A673 (cell line): ENCODE measurements at regions not wholly inside any gene's neighbourhood (a gene's known extent, or its start where the extent isn't known, plus 50 kb on each side); places are given as distances from the start of the nearest gene placed in this dataset.

Source experiments
- BruUV-seq: library from RNA; stranded (reverse); fragments of 400-500 nt; replicated peaks from 2 replicates; lab custom pipeline; 2021; lab: Mats Ljungman, UMichigan
- CTCF ChIA-PET: fragments of 300-600 bp; sonication (Branson Sonifier 250); formaldehyde crosslinking; loops from one replicate; lab custom pipeline; 2022; ENCODE audit warnings: antibody characterized with exemption; lab: Charles Lee
- POLR2A ChIA-PET: fragments of 300-600 bp; sonication (Branson Sonifier 250); formaldehyde crosslinking; loops from one replicate; lab custom pipeline; 2022; ENCODE audit warnings: antibody characterized with exemption; ENCODE audit not compliant: low non-redundant PET; lab: Charles Lee
- DNase-seq: peaks from one replicate; pipeline ENCODE4 v3.0.0-alpha.2; 2015; ENCODE audit warnings: low spot score
- H3K27ac ChIP-seq: fragments of 200-600 bp; sonication (generic); 2 replicates; pipeline ENCODE4 v1.5.1; 2016; ENCODE audit warnings: mixed run types, low read depth, mild to moderate bottlenecking, mixed read lengths, antibody characterized with exemption, low read length; ENCODE audit not compliant: poor library complexity, severe bottlenecking
- H3K27me3 ChIP-seq: fragments of 200-600 bp; sonication (generic); replicated peaks from 2 replicates; pipeline ENCODE4 v1.6.1; 2017; ENCODE audit warnings: mixed run types, low read depth, mild to moderate bottlenecking, mixed read lengths, antibody characterized with exemption, low read length; ENCODE audit not compliant: insufficient read depth, poor library complexity
- H3K36me3 ChIP-seq: fragments of 200-600 bp; sonication (generic); 2 replicates; pipeline ENCODE4 v1.6.1; 2016; ENCODE audit warnings: mixed run types, mild to moderate bottlenecking, mixed read lengths, antibody characterized with exemption, low read length; ENCODE audit not compliant: insufficient read depth, poor library complexity, severe bottlenecking
- H3K4me1 ChIP-seq: fragments of 200-600 bp; sonication (generic); 2 replicates; pipeline ENCODE4 v1.6.1; 2017; ENCODE audit warnings: mixed run types, mild to moderate bottlenecking, mixed read lengths, antibody characterized with exemption, low read length; ENCODE audit not compliant: insufficient read depth, poor library complexity, severe bottlenecking
- H3K4me3 ChIP-seq: fragments of 200-600 bp; sonication (generic); 2 replicates; pipeline ENCODE4 v1.5.1; 2016; ENCODE audit warnings: low read depth, mixed run types, mild to moderate bottlenecking, mixed read lengths, low read length; ENCODE audit not compliant: poor library complexity, severe bottlenecking
- H3K9me3 ChIP-seq: fragments of 200-600 bp; sonication (generic); 2 replicates; pipeline ENCODE4 v1.6.1; 2016; ENCODE audit warnings: mixed run types, low read depth, mild to moderate bottlenecking, mixed read lengths, antibody characterized with exemption, low read length; ENCODE audit not compliant: poor library complexity, severe bottlenecking
- EZH2 ChIP-seq: fragments of 200-600 bp; sonication (generic); IDR thresholded peaks from 2 replicates; pipeline ENCODE4 v1.6.1; 2017; ENCODE audit warnings: borderline replicate concordance, low read depth, mild to moderate bottlenecking, mixed read lengths, antibody characterized with exemption, low read length; ENCODE audit not compliant: poor library complexity, severe bottlenecking
- intact Hi-C: fragments of 100-400 bp; cut with micrococcal nuclease; formaldehyde crosslinking; loops from one replicate; pipeline ENCODE4 v1.10.0; 2022; ENCODE audit not compliant: unreplicated experiment
- TF ChIP-seq, protein P1 (sequence below): fragments of 300-800, 200-600 bp; sonication (generic); conservative IDR thresholded peaks from 2 replicates; pipeline ENCODE4 v1.5.1; 2017; ENCODE audit warnings: low read depth, mild to moderate bottlenecking, antibody characterized with exemption, low read length, moderate library complexity, mixed read lengths

DNA sequence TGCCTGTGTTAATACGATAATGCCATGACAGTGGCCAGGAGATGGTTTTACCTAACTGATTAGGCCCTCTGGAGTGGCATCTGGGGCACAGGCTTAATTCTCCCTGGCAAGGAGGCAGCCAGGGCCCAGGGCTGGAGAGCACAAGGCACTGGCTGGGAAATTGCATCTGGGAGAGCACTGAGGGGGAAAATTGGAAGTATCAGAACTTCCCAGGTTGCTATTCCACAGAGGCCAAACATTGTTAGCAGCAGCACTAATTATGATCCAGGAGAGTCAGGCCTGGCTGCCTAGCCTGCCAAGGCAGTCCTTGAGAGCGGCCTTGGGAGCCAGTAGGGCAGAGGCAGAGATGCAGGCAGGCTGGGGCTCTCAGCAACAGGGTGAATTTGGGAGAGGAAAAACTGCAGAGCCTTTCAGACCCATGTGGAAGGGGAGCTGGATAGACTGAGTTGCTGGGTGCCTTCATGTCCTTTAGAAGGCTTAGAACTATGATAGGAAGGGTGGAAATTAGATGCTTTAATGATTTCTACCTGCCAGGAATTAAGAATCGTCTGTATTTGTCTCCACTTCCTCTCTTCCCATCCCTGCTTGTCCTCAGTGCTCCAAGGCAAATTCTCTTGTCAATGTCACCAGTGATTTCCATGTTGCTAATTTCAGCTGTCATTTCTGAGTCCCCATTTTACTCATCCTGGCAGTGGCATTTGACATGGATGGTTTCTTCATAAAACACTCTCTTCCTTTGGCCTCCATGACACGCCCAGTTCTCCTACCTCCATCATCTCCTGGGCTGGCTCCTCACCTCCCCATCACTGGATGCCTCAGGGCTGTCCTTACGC, 56.1 kb upstream of the HSPA9 start:
- Histone ChIP-seq H3K4me3 (no peak overlapping the region), H3K27ac (no peak overlapping the region), H3K36me3 (no peaks in the 10 kb centered on the region), H3K9me3 (no peaks in the 10 kb centered on the region), H3K27me3 (no peaks in the 10 kb centered on the region), H3K4me1 (no peaks in the 10 kb centered on the region)
- no TSS peak for BruUV-seq
- POLR2A ChIA-PET, result no interaction called here
- CTCF ChIA-PET, result no interaction called here
- TF ChIP-seq, protein P1, sequence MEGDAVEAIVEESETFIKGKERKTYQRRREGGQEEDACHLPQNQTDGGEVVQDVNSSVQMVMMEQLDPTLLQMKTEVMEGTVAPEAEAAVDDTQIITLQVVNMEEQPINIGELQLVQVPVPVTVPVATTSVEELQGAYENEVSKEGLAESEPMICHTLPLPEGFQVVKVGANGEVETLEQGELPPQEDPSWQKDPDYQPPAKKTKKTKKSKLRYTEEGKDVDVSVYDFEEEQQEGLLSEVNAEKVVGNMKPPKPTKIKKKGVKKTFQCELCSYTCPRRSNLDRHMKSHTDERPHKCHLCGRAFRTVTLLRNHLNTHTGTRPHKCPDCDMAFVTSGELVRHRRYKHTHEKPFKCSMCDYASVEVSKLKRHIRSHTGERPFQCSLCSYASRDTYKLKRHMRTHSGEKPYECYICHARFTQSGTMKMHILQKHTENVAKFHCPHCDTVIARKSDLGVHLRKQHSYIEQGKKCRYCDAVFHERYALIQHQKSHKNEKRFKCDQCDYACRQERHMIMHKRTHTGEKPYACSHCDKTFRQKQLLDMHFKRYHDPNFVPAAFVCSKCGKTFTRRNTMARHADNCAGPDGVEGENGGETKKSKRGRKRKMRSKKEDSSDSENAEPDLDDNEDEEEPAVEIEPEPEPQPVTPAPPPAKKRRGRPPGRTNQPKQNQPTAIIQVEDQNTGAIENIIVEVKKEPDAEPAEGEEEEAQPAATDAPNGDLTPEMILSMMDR, result no peak
- no peak for TF ChIP-seq EZH2
- DNase-seq, result no peak
- intact Hi-C loops, result no loop called here

DNA sequence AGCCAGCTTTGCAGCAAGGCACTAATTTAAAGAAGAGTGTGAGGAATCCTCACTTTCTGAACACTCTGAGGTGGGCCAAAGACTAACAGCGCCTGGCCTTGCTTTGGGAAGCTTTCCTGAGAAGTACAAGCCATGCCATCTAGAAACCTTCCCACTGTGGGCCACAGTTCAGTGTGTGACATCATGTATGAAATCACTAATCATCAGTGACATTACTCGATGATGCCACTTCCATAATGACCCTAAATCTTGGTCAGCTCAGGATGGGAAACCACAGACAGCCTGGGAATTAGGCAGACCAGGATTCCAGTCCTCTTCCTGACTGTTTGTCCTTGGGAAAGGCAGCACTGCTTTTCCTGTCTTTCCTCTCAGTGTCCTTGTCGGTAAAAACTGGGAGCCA, 54.2 kb upstream of the HSPA9 start:
- no peak for DNase-seq
- Histone ChIP-seq H3K9me3 (no peaks in the 10 kb centered on the region), H3K4me1 (no peaks in the 10 kb centered on the region), H3K4me3 (no peak overlapping the region), H3K36me3 (no peaks in the 10 kb centered on the region), H3K27ac (no peak overlapping the region), H3K27me3 (no peaks in the 10 kb centered on the region)
- intact Hi-C loops, result no loop called here
- POLR2A ChIA-PET, result no interaction called here
- CTCF ChIA-PET, result no interaction called here
- TF ChIP-seq, protein P1, result no peak
- no peak for TF ChIP-seq EZH2
- no TSS peak for BruUV-seq

DNA sequence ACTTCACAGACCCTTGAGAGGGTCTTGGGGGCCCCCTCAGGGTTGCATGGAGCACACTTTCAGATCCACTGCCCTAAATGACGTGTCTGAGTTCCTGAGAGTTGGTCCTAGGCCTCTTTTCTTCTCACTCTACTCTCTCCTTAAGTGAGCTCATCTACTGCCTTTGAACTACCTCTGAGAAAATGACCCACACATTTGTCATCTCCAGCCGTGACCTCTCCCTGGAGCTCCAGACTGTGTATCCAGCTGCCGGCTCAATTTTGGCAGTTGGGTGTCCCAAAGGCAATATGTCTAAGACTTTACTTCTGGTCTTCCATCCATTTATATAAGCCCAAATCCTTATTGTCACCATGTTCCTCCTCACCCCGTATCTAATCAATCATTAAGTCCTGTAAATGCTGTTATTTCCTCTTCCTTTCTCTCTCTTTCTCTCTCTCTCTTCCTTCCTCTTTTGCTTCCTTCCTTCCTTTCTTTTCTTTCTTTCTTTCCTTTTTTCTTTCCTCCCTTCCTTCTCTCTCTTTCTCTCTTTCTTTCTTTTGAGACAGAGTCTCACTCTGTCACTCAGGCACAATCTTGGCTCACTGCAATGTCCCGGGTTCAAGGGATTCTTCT, 51.2 kb upstream of the HSPA9 start:
- Histone ChIP-seq H3K4me3 (no peak overlapping the region), H3K27ac (no peak overlapping the region), H3K36me3 (no peaks in the 10 kb centered on the region), H3K4me1 (no peaks in the 10 kb centered on the region), H3K27me3 (no peaks in the 10 kb centered on the region), H3K9me3 (no peaks in the 10 kb centered on the region)
- ChIA-PET CTCF (no interaction called here), POLR2A (no interaction called here)
- no TSS peak for BruUV-seq
- intact Hi-C loops, result no loop called here
- TF ChIP-seq, protein P1, result no peak
- TF ChIP-seq EZH2, result no peak
- no peak for DNase-seq
